H9 (cell line): ENCODE measurements at regions not wholly inside any gene's neighbourhood (a gene's known extent, or its start where the extent isn't known, plus 50 kb on each side); places are given as distances from the start of the nearest gene placed in this dataset.

ENCODE experiments used
- DNase-seq: peaks from one replicate; pipeline ENCODE4 v3.0.0-alpha.2; 2017
- H2AFZ ChIP-seq: one replicate; pipeline ENCODE4 v1.6.1; 2013; ENCODE audit warnings: mild to moderate bottlenecking, low read length, control low read depth, moderate library complexity
- H2AK5ac ChIP-seq: 2 replicates; pipeline ENCODE4 v1.6.1; 2013; ENCODE audit warnings: low read length, control low read depth, mixed read lengths; ENCODE audit not compliant: insufficient read length
- H2BK120ac ChIP-seq: one replicate; pipeline ENCODE4 v1.6.1; 2013; ENCODE audit warnings: low read depth, mild to moderate bottlenecking, low read length, control low read depth, inconsistent platforms; ENCODE audit not compliant: poor library complexity, severe bottlenecking
- H2BK12ac ChIP-seq: 2 replicates; pipeline ENCODE4 v1.6.1; 2013; ENCODE audit warnings: low read length, control low read depth, mixed read lengths, low read depth; ENCODE audit not compliant: insufficient read length
- H2BK15ac ChIP-seq: 2 replicates; pipeline ENCODE4 v1.6.1; 2013; ENCODE audit warnings: low read depth, low read length, control low read depth
- H2BK20ac ChIP-seq: one replicate; pipeline ENCODE4 v1.6.1; 2013; ENCODE audit warnings: low read depth, mild to moderate bottlenecking, low read length, control low read depth, inconsistent platforms; ENCODE audit not compliant: poor library complexity, severe bottlenecking
- H2BK5ac ChIP-seq: 2 replicates; pipeline ENCODE4 v1.6.1; 2013; ENCODE audit warnings: low read length, control low read depth, mixed read lengths; ENCODE audit not compliant: insufficient read length
- H3K14ac ChIP-seq: 2 replicates; pipeline ENCODE4 v1.6.1; 2013; ENCODE audit warnings: low read length, control low read depth; ENCODE audit not compliant: insufficient read depth
- H3K18ac ChIP-seq: 2 replicates; pipeline ENCODE4 v1.6.1; 2013; ENCODE audit warnings: low read depth, mild to moderate bottlenecking, mixed read lengths, low read length, control low read depth; ENCODE audit not compliant: insufficient read length
- H3K23ac ChIP-seq: 2 replicates; pipeline ENCODE4 v1.6.1; 2013; ENCODE audit warnings: low read length, control low read depth, mixed read lengths, low read depth; ENCODE audit not compliant: insufficient read length
- H3K23me2 ChIP-seq: 2 replicates; pipeline ENCODE4 v1.6.1; 2013; ENCODE audit warnings: low read depth, mild to moderate bottlenecking, mixed read lengths, low read length, control low read depth; ENCODE audit not compliant: insufficient read length, poor library complexity, severe bottlenecking
- H3K27ac ChIP-seq: 2 replicates; pipeline ENCODE4 v1.5.1; 2013; ENCODE audit warnings: low read length, control low read depth, mixed read lengths, low read depth; ENCODE audit not compliant: insufficient read length
- H3K27me3 ChIP-seq: 2 replicates; pipeline ENCODE4 v1.6.1; 2013; ENCODE audit warnings: low read length, control low read depth, inconsistent platforms; ENCODE audit not compliant: insufficient read depth
- H3K4ac ChIP-seq: 2 replicates; pipeline ENCODE4 v1.6.1; 2013; ENCODE audit warnings: low read depth, mild to moderate bottlenecking, control low read depth, inconsistent platforms, low read length, moderate library complexity
- H3K4me1 ChIP-seq: 2 replicates; pipeline ENCODE4 v1.6.1; 2013; ENCODE audit warnings: low read length, control low read depth, inconsistent platforms; ENCODE audit not compliant: insufficient read depth
- H3K4me2 ChIP-seq: 2 replicates; pipeline ENCODE4 v1.6.1; 2013; ENCODE audit warnings: low read length, control low read depth, mixed read lengths; ENCODE audit not compliant: insufficient read length, insufficient read depth
- H3K56ac ChIP-seq: 2 replicates; pipeline ENCODE4 v1.6.1; 2013; ENCODE audit warnings: low read depth, mild to moderate bottlenecking, mixed read lengths, low read length, control low read depth; ENCODE audit not compliant: insufficient read length
- H3K79me1 ChIP-seq: 2 replicates; pipeline ENCODE4 v1.6.1; 2013; ENCODE audit warnings: low read depth, mild to moderate bottlenecking, moderate library complexity, low read length, control low read depth, inconsistent platforms; ENCODE audit not compliant: insufficient read depth, poor library complexity, severe bottlenecking
- H3K79me2 ChIP-seq: 2 replicates; pipeline ENCODE4 v1.6.1; 2013; ENCODE audit warnings: low read length, control low read depth, inconsistent platforms; ENCODE audit not compliant: insufficient read depth
- H3K9ac ChIP-seq: 2 replicates; pipeline ENCODE4 v1.6.1; 2013; ENCODE audit warnings: low read length, control low read depth, mixed read lengths; ENCODE audit not compliant: insufficient read length; ENCODE audit errors: extremely low read depth
- H3K9me3 ChIP-seq: one replicate; pipeline ENCODE4 v1.6.1; 2013; ENCODE audit warnings: low read depth, low read length, inconsistent platforms; ENCODE audit not compliant: control insufficient read depth
- H3T11ph ChIP-seq: one replicate; pipeline ENCODE4 v1.6.1; 2013; ENCODE audit warnings: mild to moderate bottlenecking, low read length, control low read depth, inconsistent platforms
- H4K20me1 ChIP-seq: one replicate; pipeline ENCODE4 v1.6.1; 2013; ENCODE audit not compliant: control insufficient read depth, insufficient read length, insufficient read depth
- H4K5ac ChIP-seq: 2 replicates; pipeline ENCODE4 v1.6.1; 2013; ENCODE audit warnings: low read depth, mild to moderate bottlenecking, mixed read lengths, low read length, control low read depth; ENCODE audit not compliant: insufficient read length
- H4K8ac ChIP-seq: replicated peaks from 2 replicates; pipeline ENCODE4 v1.6.1; 2013; ENCODE audit warnings: low read length, control low read depth, mixed read lengths, low read depth; ENCODE audit not compliant: insufficient read length
- H4K91ac ChIP-seq: 2 replicates; pipeline ENCODE4 v1.6.1; 2013; ENCODE audit warnings: low read depth, mild to moderate bottlenecking, moderate library complexity, mixed read lengths, low read length, control low read depth; ENCODE audit not compliant: insufficient read length
- H3K27ac Mint-ChIP-seq, 3 experiments: 2 replicates in 2 of 3; 3 replicates in 1 of 3; pipeline ENCODE4 v1.8.0; 2020 to 2021; ENCODE audit warnings: mixed read lengths in 3 of 3, mild to moderate bottlenecking in 1 of 3, moderate library complexity in 1 of 3
- H3K27me3 Mint-ChIP-seq: 2 replicates; pipeline ENCODE4 v1.8.0; 2021; ENCODE audit warnings: low read depth, mild to moderate bottlenecking, moderate library complexity, mixed read lengths
- H3K36me3 Mint-ChIP-seq, 3 experiments: 2 replicates in 2 of 3; 3 replicates in 1 of 3; pipeline ENCODE4 v1.8.0; 2020 to 2021; ENCODE audit warnings: low read depth in 3 of 3, mixed read lengths in 3 of 3; ENCODE audit not compliant: insufficient read depth in 1 of 3
- H3K4me1 Mint-ChIP-seq, 2 experiments: 2 replicates each; pipeline ENCODE4 v1.8.0; 2020; ENCODE audit warnings: mixed read lengths in 2 of 2
- H3K4me3 Mint-ChIP-seq, 2 experiments: 2 replicates in 1 of 2; 3 replicates in 1 of 2; pipeline ENCODE4 v1.8.0; 2020 to 2021; ENCODE audit warnings: mild to moderate bottlenecking in 2 of 2, mixed read lengths in 2 of 2, moderate library complexity in 1 of 2
- H3K9me3 Mint-ChIP-seq, 2 experiments: 2 replicates in 1 of 2; 3 replicates in 1 of 2; pipeline ENCODE4 v1.8.0; 2020; ENCODE audit warnings: mild to moderate bottlenecking in 2 of 2, mixed read lengths in 2 of 2, moderate library complexity in 1 of 2
- TF ChIP-seq, protein P1 (sequence below): fragments of 200-600 bp; sonication (generic); conservative IDR thresholded peaks from 3 replicates; pipeline ENCODE4 v1.8.0; 2021; ENCODE audit warnings: antibody characterized with exemption, mild to moderate bottlenecking

DNA sequence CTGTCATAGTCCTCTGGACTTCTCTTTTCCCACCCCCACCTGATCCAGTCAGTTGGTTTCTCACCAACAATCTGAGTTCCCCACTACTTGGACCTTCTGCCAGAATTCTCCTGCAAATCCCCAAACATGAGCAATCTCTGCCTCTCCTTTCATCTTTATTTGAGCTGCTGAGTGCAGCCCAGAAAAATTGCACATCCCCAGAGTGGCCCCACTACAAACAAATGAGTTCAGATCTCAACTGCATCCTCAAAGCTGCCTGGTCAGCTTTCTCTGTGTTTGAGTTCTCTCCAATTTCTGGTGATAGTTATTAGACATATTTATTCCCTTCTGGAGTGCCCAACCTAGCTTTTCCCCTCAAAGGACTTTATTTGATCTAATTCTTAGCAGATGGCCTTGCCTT lies 102.2 kb downstream of the PSAT1 start:
- H3K18ac ChIP-seq: no peak overlapping the region
- H2AK5ac ChIP-seq: no peak overlapping the region
- H4K5ac ChIP-seq: no peak overlapping the region
- no peak overlapping the region for H3T11ph ChIP-seq
- H4K20me1 ChIP-seq: no peaks in the 10 kb centered on the region
- DNase-seq: no peak
- H2BK12ac ChIP-seq: no peak overlapping the region
- Mint-ChIP-seq H3K27me3 (no peaks in the 10 kb centered on the region), H3K27ac (no peak overlapping the region), H3K9me3 (peaks cover 22% of the 10 kb centered on the region in 2 experiments), H3K4me1 (peaks cover 25 to 28% of the 10 kb centered on the region in 2 experiments), H3K36me3 (peaks cover 14 to 21% (median 18%) of the 10 kb centered on the region in 3 experiments), H3K4me3 (no peak overlapping the region)
- H2BK120ac ChIP-seq: no peak overlapping the region
- no peaks in the 10 kb centered on the region for H3K27me3 ChIP-seq
- H4K91ac ChIP-seq: no peak overlapping the region
- no peak overlapping the region for H3K56ac ChIP-seq
- no peak overlapping the region for H2BK15ac ChIP-seq
- peaks cover 7% of the 10 kb centered on the region for H3K4me1 ChIP-seq
- TF ChIP-seq, protein P1, sequence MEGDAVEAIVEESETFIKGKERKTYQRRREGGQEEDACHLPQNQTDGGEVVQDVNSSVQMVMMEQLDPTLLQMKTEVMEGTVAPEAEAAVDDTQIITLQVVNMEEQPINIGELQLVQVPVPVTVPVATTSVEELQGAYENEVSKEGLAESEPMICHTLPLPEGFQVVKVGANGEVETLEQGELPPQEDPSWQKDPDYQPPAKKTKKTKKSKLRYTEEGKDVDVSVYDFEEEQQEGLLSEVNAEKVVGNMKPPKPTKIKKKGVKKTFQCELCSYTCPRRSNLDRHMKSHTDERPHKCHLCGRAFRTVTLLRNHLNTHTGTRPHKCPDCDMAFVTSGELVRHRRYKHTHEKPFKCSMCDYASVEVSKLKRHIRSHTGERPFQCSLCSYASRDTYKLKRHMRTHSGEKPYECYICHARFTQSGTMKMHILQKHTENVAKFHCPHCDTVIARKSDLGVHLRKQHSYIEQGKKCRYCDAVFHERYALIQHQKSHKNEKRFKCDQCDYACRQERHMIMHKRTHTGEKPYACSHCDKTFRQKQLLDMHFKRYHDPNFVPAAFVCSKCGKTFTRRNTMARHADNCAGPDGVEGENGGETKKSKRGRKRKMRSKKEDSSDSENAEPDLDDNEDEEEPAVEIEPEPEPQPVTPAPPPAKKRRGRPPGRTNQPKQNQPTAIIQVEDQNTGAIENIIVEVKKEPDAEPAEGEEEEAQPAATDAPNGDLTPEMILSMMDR: no peak
- no peaks in the 10 kb centered on the region for H3K79me2 ChIP-seq
- H4K8ac ChIP-seq: no peak overlapping the region
- H3K4ac ChIP-seq: no peak overlapping the region
- no peak overlapping the region for H2BK5ac ChIP-seq
- no peak overlapping the region for H3K9ac ChIP-seq
- no peak overlapping the region for H2AFZ ChIP-seq
- peaks cover 8% of the 10 kb centered on the region for H3K9me3 ChIP-seq
- H3K4me2 ChIP-seq: no peak overlapping the region
- no peak overlapping the region for H3K14ac ChIP-seq
- no peak overlapping the region for H3K23ac ChIP-seq
- no peaks in the 10 kb centered on the region for H3K23me2 ChIP-seq
- H2BK20ac ChIP-seq: no peak overlapping the region
- no peak overlapping the region for H3K27ac ChIP-seq
- H3K79me1 ChIP-seq: no peaks in the 10 kb centered on the region
